Erythroblast (primary cell): ENCODE measurements at regions not wholly inside any gene's neighbourhood (a gene's known extent, or its start where the extent isn't known, plus 50 kb on each side); places are given as distances from the start of the nearest gene placed in this dataset.

Experiments
- GATA1 ChIP-seq: IDR thresholded peaks from 2 replicates; pipeline ENCODE4 v1.6.1; 2011; ENCODE audit warnings: low read depth, mild to moderate bottlenecking, control low read depth, low read length, moderate library complexity
- POLR2A ChIP-seq: IDR thresholded peaks from 2 replicates; pipeline ENCODE4 v1.6.1; 2011; ENCODE audit warnings: mild to moderate bottlenecking, low read length

- TF ChIP-seq POLR2A (no peak), GATA1 (no peak)
Measured at GRCh38 chr14:38311655-38312054, 55.8 kb upstream of the CLEC14A start.
